HCT116 (cell line): ENCODE measurements at regions not wholly inside any gene's neighbourhood (a gene's known extent, or its start where the extent isn't known, plus 50 kb on each side); places are given as distances from the start of the nearest gene placed in this dataset.

Source experiments
- ATAC-seq: fragments of 200-7000 bp; cut with Tn5 transposase; 2 replicates; pipeline ENCODE4 v1.9.1; 2020; ENCODE audit warnings: mild to moderate bottlenecking, moderate library complexity
- BruUV-seq: library from RNA; stranded (reverse); fragments of 400-500 nt; replicated peaks from 2 replicates; lab custom pipeline; 2021; lab: Mats Ljungman, UMichigan
- CTCF ChIA-PET: fragments of 300-600 bp; sonication (Branson Sonifier 250); formaldehyde crosslinking; loops from one replicate; lab custom pipeline; 2021; ENCODE audit warnings: antibody characterized with exemption; lab: Charles Lee
- POLR2A ChIA-PET: fragments of 300-600, 350-600 bp; sonication (Branson Sonifier 250); formaldehyde crosslinking; loops from one replicate; lab custom pipeline; 2021; ENCODE audit warnings: antibody characterized with exemption; lab: Charles Lee
- RAD21 ChIA-PET, 2 experiments: fragments of 300-600 bp; sonication (Branson Sonifier 250); formaldehyde crosslinking; loops; one replicate each; lab custom pipeline; 2023; ENCODE audit warnings: low total read pairs in 2 of 2; ENCODE audit not compliant: uncharacterized antibody in 2 of 2, unreplicated experiment in 2 of 2, low non-redundant PET in 1 of 2; lab: Charles Lee
- DNase-seq: peaks from one replicate; pipeline ENCODE4 v3.0.0-alpha.2; 2010; ENCODE audit warnings: low read depth, low spot score
- H2AFZ ChIP-seq: fragments of 200-600 bp; shearing (Covaris generic), sonication (generic); 2 replicates; pipeline ENCODE4 v1.6.1; 2017; ENCODE audit warnings: low read depth, mixed run types, mixed read lengths, antibody characterized with exemption, low read length; ENCODE audit not compliant: poor library complexity, severe bottlenecking
- H3K27ac ChIP-seq: 2 replicates; pipeline ENCODE4 v1.5.1; 2012; ENCODE audit warnings: low read depth, low read length
- H3K27me3 ChIP-seq: fragments of 200-600 bp; sonication (generic); 2 replicates; pipeline ENCODE4 v1.6.1; 2016; ENCODE audit warnings: mixed run types, low read length, mixed read lengths; ENCODE audit not compliant: insufficient read depth
- H3K36me3 ChIP-seq, 2 experiments: fragments of 200-500 bp in 1 of 2; fragments of 200-600 bp in 1 of 2; sonication (Bioruptor generic) in 1 of 2; sonication (generic) in 1 of 2; 2 replicates each; pipeline versions ENCODE4 v1.5.1 to v1.6.1; 2014 to 2016; ENCODE audit warnings: low read length in 2 of 2, inconsistent platforms in 1 of 2, mixed read lengths in 1 of 2, mixed run types in 1 of 2; ENCODE audit not compliant: insufficient read depth in 2 of 2, control insufficient read depth in 1 of 2
- H3K4me1 ChIP-seq, 2 experiments: fragments of 200-600 bp in 1 of 2; sonication (generic) in 1 of 2; 2 replicates each; pipeline versions ENCODE4 v1.5.1 to v1.6.1; 2012 to 2017; ENCODE audit warnings: low read length in 2 of 2, inconsistent platforms in 1 of 2, mild to moderate bottlenecking in 1 of 2, mixed read lengths in 1 of 2, mixed run types in 1 of 2, moderate library complexity in 1 of 2; ENCODE audit not compliant: insufficient read depth in 2 of 2, control insufficient read depth in 1 of 2
- H3K4me2 ChIP-seq: fragments of 200-600 bp; sonication (generic); 2 replicates; pipeline ENCODE4 v1.6.1; 2017; ENCODE audit warnings: mixed run types, low read length, mixed read lengths
- H3K4me3 ChIP-seq, 2 experiments: fragments of 200-600 bp in 1 of 2; sonication (generic) in 1 of 2; replicated peaks in 1 of 2; 2 replicates each; pipeline ENCODE4 v1.5.1; 2011 to 2016; ENCODE audit warnings: low read length in 2 of 2, control low read depth in 1 of 2, low read depth in 1 of 2, mild to moderate bottlenecking in 1 of 2, mixed read lengths in 1 of 2, mixed run types in 1 of 2
- H3K79me2 ChIP-seq: fragments of 200-600 bp; sonication (generic); 2 replicates; pipeline ENCODE4 v1.6.1; 2017; ENCODE audit warnings: mild to moderate bottlenecking, mixed run types, low read length, moderate library complexity, mixed read lengths; ENCODE audit not compliant: insufficient read depth
- H3K9ac ChIP-seq: fragments of 200-600 bp; sonication (generic); 2 replicates; pipeline ENCODE4 v1.6.1; 2016; ENCODE audit warnings: low read length, mixed read lengths
- H3K9me2 ChIP-seq: fragments of 200-600 bp; sonication (generic), shearing (Covaris generic); 2 replicates; pipeline ENCODE4 v1.6.1; 2017; ENCODE audit warnings: mixed run types, mild to moderate bottlenecking, moderate library complexity; ENCODE audit not compliant: insufficient read depth
- H3K9me3 ChIP-seq, 2 experiments: fragments of 200-500 bp in 1 of 2; fragments of 200-600 bp in 1 of 2; sonication (Bioruptor generic) in 1 of 2; sonication (generic) in 1 of 2; 2 replicates each; pipeline ENCODE4 v1.6.1; 2014 to 2017; ENCODE audit warnings: low read length in 2 of 2, mixed read lengths in 2 of 2, inconsistent platforms in 1 of 2, low read depth in 1 of 2, mild to moderate bottlenecking in 1 of 2, mixed run types in 1 of 2, moderate library complexity in 1 of 2; ENCODE audit not compliant: control insufficient read depth in 1 of 2, insufficient read depth in 1 of 2
- H4K20me1 ChIP-seq: fragments of 200-600 bp; sonication (generic), shearing (Covaris generic); 2 replicates; pipeline ENCODE4 v1.6.1; 2017; ENCODE audit warnings: mixed run types, mild to moderate bottlenecking, moderate library complexity; ENCODE audit not compliant: insufficient read depth
- CBX3 ChIP-seq: IDR thresholded peaks from 2 replicates; pipeline ENCODE4 v1.6.1; 2012; ENCODE audit warnings: low read depth
- EZH2 ChIP-seq: fragments of 200-600 bp; sonication (generic); IDR thresholded peaks from 2 replicates; pipeline ENCODE4 v1.6.1; 2017; ENCODE audit warnings: antibody characterized with exemption, mixed run types
- FOSL1 ChIP-seq: IDR thresholded peaks from 2 replicates; pipeline ENCODE4 v1.6.1; 2012; ENCODE audit warnings: low read depth
- JUND ChIP-seq: IDR thresholded peaks from 2 replicates; pipeline ENCODE4 v1.6.1; 2012
- POLR2A ChIP-seq: IDR thresholded peaks from 2 replicates; pipeline ENCODE4 v1.7.0; 2011; ENCODE audit warnings: borderline replicate concordance; ENCODE audit not compliant: insufficient read depth, insufficient read length; ENCODE audit errors: extremely low read depth
- POLR2AphosphoS5 ChIP-seq: IDR thresholded peaks from 2 replicates; pipeline ENCODE4 v1.6.1; 2011; ENCODE audit warnings: mild to moderate bottlenecking, low read depth, low read length, moderate library complexity
- SP1 ChIP-seq: IDR thresholded peaks from 2 replicates; pipeline ENCODE4 v1.6.1; 2012; ENCODE audit warnings: low read depth
- YY1 ChIP-seq: IDR thresholded peaks from 2 replicates; pipeline ENCODE4 v1.6.1; 2011; ENCODE audit warnings: low read length, low read depth, moderate library complexity, mild to moderate bottlenecking; ENCODE audit not compliant: insufficient replicate concordance; ENCODE audit errors: extremely low read depth
- ZBTB33 ChIP-seq: IDR thresholded peaks from 2 replicates; pipeline ENCODE4 v1.6.1; 2011; ENCODE audit warnings: mild to moderate bottlenecking, low read length, moderate library complexity; ENCODE audit not compliant: insufficient replicate concordance; ENCODE audit errors: extremely low read depth
- intact Hi-C: fragments of 100-400 bp; cut with micrococcal nuclease; formaldehyde crosslinking; loops from 2 replicates; pipeline ENCODE4 v1.10.0; 2022

GRCh38 chr2:235358981-235359471, 134.8 kb upstream of the AGAP1 start:
- Histone ChIP-seq H3K4me2 (peak overlapping the region; percentile 54), H3K36me3 (no peaks in the 10 kb centered on the region), H3K4me3 (peak overlapping the region in 1 of 2 experiments; percentile 17; a peak in 1 of 4 replicates), H3K27me3 (no peaks in the 10 kb centered on the region), H3K79me2 (no peaks in the 10 kb centered on the region), H3K9me2 (no peaks in the 10 kb centered on the region), H3K4me1 (peaks cover 10 to 41% of the 10 kb centered on the region in 2 experiments), H2AFZ (peak overlapping the region; percentile 35), H4K20me1 (no peaks in the 10 kb centered on the region), H3K9me3 (no peaks in the 10 kb centered on the region), H3K27ac (no peak overlapping the region), H3K9ac (no peak overlapping the region)
- intact Hi-C loops = no loop called here
- no TSS peak for BruUV-seq
- RAD21 ChIA-PET = no interaction called here
- ATAC-seq (peak; percentile 84), DNase-seq (no peak)
- peak; percentile 28; the same call in 1 of the 2 replicates for TF ChIP-seq POLR2AphosphoS5
- TF ChIP-seq CBX3 = no peak
- no peak for TF ChIP-seq EZH2
- TF ChIP-seq SP1 = peak; percentile 40
- TF ChIP-seq ZBTB33 = no peak
- TF ChIP-seq POLR2A = no peak
- peak; percentile 63 for TF ChIP-seq FOSL1
- TF ChIP-seq YY1 = no peak
- TF ChIP-seq JUND = peak; percentile 68
- POLR2A ChIA-PET = no interaction called here
- CTCF ChIA-PET = no interaction called here
